Limb (tissue), 2 donors: ENCODE measurements at regions not wholly inside any gene's neighbourhood (a gene's known extent, or its start where the extent isn't known, plus 50 kb on each side); places are given as distances from the start of the nearest gene placed in this dataset.
"Not testable (repeated sequence)": the region's sequence is repeated elsewhere in the genome, so short reads cannot be mapped to it uniquely, and the experiment has no call there.

ENCODE experiments used
- DNase-seq, 2 donors: peaks; one replicate each; pipeline ENCODE4 v3.0.0-alpha.2; 2016; ENCODE audit errors: extremely low spot score in 2 of 2

GRCh38 chr18:28359176-28359575 lies 182.2 kb upstream of the CDH2 start:
- no peak for DNase-seq

- no peak for DNase-seq
Observed at GRCh38 chr18:28357766-28358401, 181.0 kb upstream of the CDH2 start.

- no peak for DNase-seq
Observed at GRCh38 chr18:28350821-28351220, 173.9 kb upstream of the CDH2 start.

GRCh38 chr18:28342231-28342630 lies 165.3 kb upstream of the CDH2 start:
- DNase-seq: no peak

- DNase-seq: no peak
Observed at GRCh38 chr18:28338316-28338715, 161.4 kb upstream of the CDH2 start.

GRCh38 chr18:28334516-28334915 lies 157.6 kb upstream of the CDH2 start:
- no peak for DNase-seq

- DNase-seq: no peak
Observed at GRCh38 chr18:28332071-28332470, 155.1 kb upstream of the CDH2 start.

- no peak for DNase-seq
Observed at GRCh38 chr18:28331551-28331950, 154.6 kb upstream of the CDH2 start.

- DNase-seq: no peak
Observed at GRCh38 chr18:28313602-28314001, 136.7 kb upstream of the CDH2 start.

- no peak for DNase-seq
Observed at GRCh38 chr18:28288784-28289183, 111.9 kb upstream of the CDH2 start.

GRCh38 chr18:28287146-28287545 lies 110.2 kb upstream of the CDH2 start:
- no peak for DNase-seq

- no peak for DNase-seq
Observed at GRCh38 chr18:28284132-28284531, 107.2 kb upstream of the CDH2 start.

GRCh38 chr18:28281400-28281799 lies 104.5 kb upstream of the CDH2 start:
- no peak for DNase-seq

GRCh38 chr18:28269750-28270149 lies 92.8 kb upstream of the CDH2 start:
- no peak for DNase-seq

GRCh38 chr18:28267878-28268625 lies 91.1 kb upstream of the CDH2 start:
- DNase-seq: no peak

GRCh38 chr18:28267276-28267675 lies 90.3 kb upstream of the CDH2 start:
- DNase-seq: no peak

- DNase-seq: no peak
Observed at GRCh38 chr18:28256166-28256565, 79.2 kb upstream of the CDH2 start.

- no peak for DNase-seq
Observed at GRCh38 chr18:28248653-28249052, 71.7 kb upstream of the CDH2 start.

GRCh38 chr18:28240626-28241025 lies 63.7 kb upstream of the CDH2 start:
- not testable (repeated sequence) for DNase-seq

GRCh38 chr18:28236487-28236886 lies 59.6 kb upstream of the CDH2 start:
- DNase-seq: no peak
